ENCODE measurements at regions not wholly inside any gene's neighbourhood (a gene's known extent, or its start where the extent isn't known, plus 50 kb on each side); places are given as distances from the start of the nearest gene placed in this dataset.

DNA sequence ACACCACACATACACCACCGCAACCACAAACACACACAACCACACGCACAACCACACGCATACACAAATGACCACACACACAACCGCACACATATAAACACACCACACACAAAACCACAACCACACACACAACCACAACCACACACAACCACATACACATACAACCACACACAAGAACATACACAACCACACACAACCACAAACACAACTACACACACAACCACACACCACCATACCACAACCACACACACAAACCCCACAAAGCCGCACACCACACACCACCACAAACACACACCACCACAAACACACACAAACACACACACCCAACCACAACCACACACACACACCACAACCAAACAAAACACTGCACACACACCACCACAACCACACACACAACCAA, 107.5 kb upstream of the FZD10 start:
- TF ChIP-seq, protein P1, sequence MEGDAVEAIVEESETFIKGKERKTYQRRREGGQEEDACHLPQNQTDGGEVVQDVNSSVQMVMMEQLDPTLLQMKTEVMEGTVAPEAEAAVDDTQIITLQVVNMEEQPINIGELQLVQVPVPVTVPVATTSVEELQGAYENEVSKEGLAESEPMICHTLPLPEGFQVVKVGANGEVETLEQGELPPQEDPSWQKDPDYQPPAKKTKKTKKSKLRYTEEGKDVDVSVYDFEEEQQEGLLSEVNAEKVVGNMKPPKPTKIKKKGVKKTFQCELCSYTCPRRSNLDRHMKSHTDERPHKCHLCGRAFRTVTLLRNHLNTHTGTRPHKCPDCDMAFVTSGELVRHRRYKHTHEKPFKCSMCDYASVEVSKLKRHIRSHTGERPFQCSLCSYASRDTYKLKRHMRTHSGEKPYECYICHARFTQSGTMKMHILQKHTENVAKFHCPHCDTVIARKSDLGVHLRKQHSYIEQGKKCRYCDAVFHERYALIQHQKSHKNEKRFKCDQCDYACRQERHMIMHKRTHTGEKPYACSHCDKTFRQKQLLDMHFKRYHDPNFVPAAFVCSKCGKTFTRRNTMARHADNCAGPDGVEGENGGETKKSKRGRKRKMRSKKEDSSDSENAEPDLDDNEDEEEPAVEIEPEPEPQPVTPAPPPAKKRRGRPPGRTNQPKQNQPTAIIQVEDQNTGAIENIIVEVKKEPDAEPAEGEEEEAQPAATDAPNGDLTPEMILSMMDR (IDR thresholded peaks at IDR 0.05), result no peak
- TF ChIP-seq POLR2A (IDR thresholded peaks at IDR 0.05) (no peak), EP300 (IDR thresholded peaks at IDR 0.05) (no peak)
